NOMO-1 (cell line): ENCODE measurements at regions not wholly inside any gene's neighbourhood (a gene's known extent, or its start where the extent isn't known, plus 50 kb on each side); places are given as distances from the start of the nearest gene placed in this dataset.
A peak's percentile ranks its signal among the peaks of the same experiment; 100 is the strongest.

Source experiments
- DNase-seq, 2 experiments: peaks; one replicate each; lab custom pipeline; 2025; ENCODE audit not compliant: unreplicated experiment in 2 of 2; lab: John Stamatoyannopoulos, UW

- no peak for DNase-seq
Measured at GRCh38 chr12:46908936-46909635, 83.3 kb upstream of the SLC38A4 start.

- DNase-seq: no peak
Measured at GRCh38 chr12:46910830-46911229, 85.0 kb upstream of the SLC38A4 start.

- no peak for DNase-seq
Measured at GRCh38 chr12:46914336-46914735, 88.5 kb upstream of the SLC38A4 start.

GRCh38 chr12:46915082-46915481 lies 89.3 kb upstream of the SLC38A4 start:
- no peak for DNase-seq

- no peak for DNase-seq
Measured at GRCh38 chr12:46915836-46916235, 90.0 kb upstream of the SLC38A4 start.

GRCh38 chr12:46916796-46917419 lies 91.1 kb upstream of the SLC38A4 start:
- no peak for DNase-seq

- DNase-seq: no peak
Measured at GRCh38 chr12:46917821-46918220, 92.0 kb upstream of the SLC38A4 start.

GRCh38 chr12:46918631-46919030 lies 92.8 kb upstream of the SLC38A4 start:
- DNase-seq: no peak

GRCh38 chr12:46919666-46920400 lies 94.0 kb upstream of the SLC38A4 start:
- DNase-seq: no peak

GRCh38 chr12:46920499-46920898 lies 94.7 kb upstream of the SLC38A4 start:
- DNase-seq: peak; percentile 46 to 87

GRCh38 chr12:46921048-46921763 lies 95.4 kb upstream of the SLC38A4 start:
- no peak for DNase-seq

- DNase-seq: no peak
Measured at GRCh38 chr12:46921764-46922133, 96.0 kb upstream of the SLC38A4 start.

GRCh38 chr12:46926526-46926925 lies 100.7 kb upstream of the SLC38A4 start:
- DNase-seq: peak; percentile 45 to 96

- DNase-seq: no peak
Measured at GRCh38 chr12:46930101-46930500, 104.3 kb upstream of the SLC38A4 start.

- peak in 1 of 2 experiments; percentile 44 for DNase-seq
Measured at GRCh38 chr12:46933947-46934346, 108.2 kb upstream of the SLC38A4 start.

GRCh38 chr12:46934374-46935111 lies 108.7 kb upstream of the SLC38A4 start:
- DNase-seq: no peak

- DNase-seq: no peak
Measured at GRCh38 chr12:46935271-46935847, 109.6 kb upstream of the SLC38A4 start.

- no peak for DNase-seq
Measured at GRCh38 chr12:46936042-46936441, 110.2 kb upstream of the SLC38A4 start.

- DNase-seq: no peak
Measured at GRCh38 chr12:46938071-46938678, 112.4 kb upstream of the SLC38A4 start.

GRCh38 chr12:46941981-46942380 lies 116.2 kb upstream of the SLC38A4 start:
- no peak for DNase-seq
